Right ventricle myocardium inferior (tissue), 1 donor: ENCODE measurements at regions not wholly inside any gene's neighbourhood (a gene's known extent, or its start where the extent isn't known, plus 50 kb on each side); places are given as distances from the start of the nearest gene placed in this dataset.
"Not testable (repeated sequence)": the region's sequence is repeated elsewhere in the genome, so short reads cannot be mapped to it uniquely, and the experiment has no call there.

Experiments used
- ATAC-seq: fragments of 200-7000 bp; cut with Tn5 transposase; one replicate; pipeline ENCODE4 v1.9.1; 2020; ENCODE audit warnings: mild to moderate bottlenecking, moderate library complexity
- DNase-seq: peaks from one replicate; pipeline ENCODE4 v3.0.0; 2021; ENCODE audit errors: missing footprints
- intact Hi-C: fragments of 100-400 bp; cut with DNase I; formaldehyde crosslinking; loops from one replicate; pipeline ENCODE4 v1.11.0; 2022
- donor health status: DM: no; HTN: yes; CAD: no; lungs with severe emphysema.

DNA sequence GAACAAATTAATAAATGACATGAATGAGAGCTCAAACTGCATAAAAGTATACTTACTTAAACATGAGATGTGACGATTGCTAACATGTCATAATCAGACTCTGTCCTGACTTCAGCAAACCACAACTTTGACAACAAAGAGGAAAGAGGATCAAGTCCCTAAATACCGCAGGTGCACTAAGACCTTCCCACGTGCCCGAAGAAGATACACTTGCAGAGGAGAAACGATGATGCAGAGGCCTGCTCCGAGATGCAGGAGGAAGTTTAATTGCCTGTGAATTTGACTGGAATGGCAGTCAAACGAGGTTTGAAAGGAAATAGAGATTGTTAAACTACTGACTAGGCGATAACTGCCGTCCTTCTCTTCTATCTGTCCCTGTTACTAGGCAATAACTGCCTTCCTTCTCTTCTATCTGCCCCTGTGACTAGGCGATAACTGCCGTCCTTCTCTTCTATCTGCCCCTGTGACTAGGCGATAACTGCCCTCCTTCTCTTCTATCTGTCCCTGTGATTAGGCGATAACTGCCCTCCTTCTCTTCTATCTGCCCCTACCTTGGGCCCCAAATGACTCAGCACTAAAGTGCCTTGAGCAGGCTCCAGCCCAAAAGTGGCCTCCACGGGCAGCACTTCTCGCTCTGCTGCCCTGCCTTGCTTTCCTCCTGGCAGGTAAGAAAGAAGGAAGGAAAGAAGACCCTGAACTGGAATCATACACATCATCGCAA lies 2226.0 kb upstream of the DEFB115 start:
- ATAC-seq, intact Hi-C loops, DNase-seq: not testable (repeated sequence)

DNA sequence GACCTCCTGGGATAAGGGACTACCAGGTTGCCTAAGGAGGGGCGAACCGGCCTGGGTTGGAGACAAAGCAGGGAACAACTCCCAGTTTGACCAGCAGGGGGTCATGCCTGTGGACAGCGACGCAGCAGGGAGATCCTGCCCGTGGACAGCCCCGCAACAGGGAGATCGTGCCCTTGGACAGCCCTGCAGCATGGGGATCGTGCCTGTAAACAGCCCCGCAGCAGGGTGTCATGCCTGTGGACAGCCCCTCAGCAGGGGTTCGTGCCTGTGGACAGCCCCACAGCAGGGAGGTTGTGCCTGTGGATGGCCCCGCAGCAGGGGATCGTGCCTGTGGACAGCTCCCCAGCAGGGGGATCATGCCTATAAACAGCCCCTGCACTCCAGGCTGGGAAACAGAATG lies 2213.2 kb upstream of the DEFB115 start:
- intact Hi-C loops, ATAC-seq: not testable (repeated sequence)
- DNase-seq, result peak; percentile 62

DNA sequence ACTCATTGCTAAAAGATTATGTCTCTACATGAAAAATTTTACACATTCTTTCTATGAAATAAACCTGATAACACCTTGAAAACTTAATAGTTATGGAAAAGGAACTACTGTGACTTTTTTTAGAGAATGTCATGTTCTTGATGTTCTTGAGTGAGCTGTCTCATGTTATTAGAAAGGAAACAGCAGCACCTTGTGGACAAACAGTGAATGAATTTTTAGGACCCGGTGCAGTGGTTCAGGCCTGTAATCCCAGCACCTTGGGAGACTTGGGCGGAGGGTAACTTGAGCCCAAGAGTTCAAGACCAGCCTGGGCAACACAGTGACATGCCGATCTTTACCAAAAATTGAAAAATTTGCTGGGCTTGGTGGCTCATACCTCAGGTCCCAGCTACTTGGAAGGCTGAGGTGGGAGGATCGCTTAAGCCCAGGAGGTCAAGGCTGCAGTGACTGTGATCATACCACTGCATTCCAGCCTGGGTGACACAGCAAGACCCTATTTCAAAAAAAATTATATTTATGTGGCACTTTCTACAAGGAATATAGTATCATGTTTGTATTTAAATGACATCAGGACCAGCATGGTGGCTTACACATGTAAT lies 2207.4 kb upstream of the DEFB115 start:
- intact Hi-C loops, ATAC-seq, DNase-seq: not testable (repeated sequence)

DNA sequence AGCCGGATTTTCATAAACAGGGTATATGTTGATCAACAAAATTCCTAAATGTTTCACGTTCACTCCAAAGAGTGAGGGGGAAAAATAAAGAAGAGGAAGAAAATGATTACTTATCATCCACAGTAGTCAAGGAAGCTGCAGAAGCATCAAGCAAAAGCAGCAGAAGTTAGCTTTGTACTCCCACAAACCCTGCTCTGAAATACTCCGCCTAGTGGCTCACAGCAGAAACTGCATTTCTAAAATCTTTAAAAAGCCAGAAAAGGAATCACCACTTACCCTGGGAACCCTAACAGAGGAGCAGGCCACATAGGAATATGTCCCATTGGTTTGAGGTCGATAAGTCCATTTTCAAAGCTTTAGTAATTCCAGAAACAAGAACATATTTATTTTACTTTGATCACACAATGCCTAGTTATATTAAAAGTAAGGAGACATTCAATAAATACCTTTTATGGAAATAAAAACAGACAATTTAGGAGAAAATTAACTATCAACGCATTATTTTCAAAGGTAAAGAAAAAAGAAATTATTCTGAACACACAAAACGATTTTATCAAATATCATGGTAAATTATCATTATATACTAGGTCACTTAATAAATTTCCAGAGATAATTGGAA lies 2199.5 kb upstream of the DEFB115 start:
- DNase-seq, intact Hi-C loops, ATAC-seq: not testable (repeated sequence)

DNA sequence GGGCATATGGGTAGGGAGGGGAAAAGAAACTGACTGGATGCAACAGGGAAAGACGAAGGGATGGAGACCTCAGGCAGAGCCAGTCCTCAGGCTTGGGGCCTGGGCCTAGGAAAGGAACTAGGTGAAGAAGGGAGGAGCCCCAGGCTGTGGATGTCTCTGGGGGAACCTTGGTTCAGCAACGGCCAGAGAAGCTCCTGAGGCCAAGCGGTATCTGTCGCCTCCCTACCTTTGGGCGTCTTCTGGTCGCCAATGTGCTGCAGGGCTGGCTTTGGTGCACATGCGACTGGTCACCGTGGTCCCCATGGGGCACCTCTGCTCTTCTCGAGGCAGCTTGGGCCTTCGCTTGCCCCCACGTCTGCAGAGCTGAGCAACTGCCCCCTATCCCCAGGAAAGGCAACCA lies 2195.0 kb upstream of the DEFB115 start:
- ATAC-seq, intact Hi-C loops: not testable (repeated sequence)
- peak; percentile 44 for DNase-seq

DNA sequence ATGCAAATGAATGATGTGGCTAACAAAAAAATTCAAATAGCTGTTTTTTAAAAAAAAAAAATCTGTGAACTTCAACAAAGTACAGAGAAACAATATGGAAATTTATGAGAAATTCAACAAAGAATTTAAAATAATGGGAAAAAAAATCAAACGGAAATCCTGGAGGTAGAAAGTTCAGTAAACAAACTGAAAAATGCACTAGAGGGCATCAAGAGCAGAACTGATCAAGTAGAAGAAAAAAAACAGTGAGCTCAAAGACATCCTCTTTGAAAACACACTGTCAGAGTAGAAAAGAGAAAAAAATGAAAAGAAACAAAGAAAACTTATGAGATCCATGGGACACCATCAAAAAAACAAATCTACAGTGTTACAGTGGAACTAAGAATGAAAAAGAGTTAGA lies 2191.1 kb upstream of the DEFB115 start:
- intact Hi-C loops, ATAC-seq, DNase-seq: not testable (repeated sequence)

DNA sequence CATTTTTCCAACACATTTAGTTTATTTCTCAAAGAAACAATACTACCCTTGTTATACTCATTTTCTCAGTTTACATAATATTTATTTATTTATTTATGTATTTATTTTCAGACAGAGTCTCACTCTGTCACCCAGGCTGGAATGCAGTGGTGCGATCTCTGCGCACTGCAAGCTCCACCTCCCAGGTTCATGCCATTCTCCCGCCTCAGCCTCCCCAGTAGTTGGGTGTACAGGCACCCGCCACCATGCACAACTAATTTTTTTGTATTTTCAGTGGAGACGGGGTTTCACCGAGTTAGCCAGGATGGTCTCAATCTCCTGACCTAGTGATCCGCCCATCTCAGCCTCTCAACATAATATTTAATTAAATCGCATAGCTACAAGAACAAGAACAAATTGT lies 2183.8 kb upstream of the DEFB115 start:
- intact Hi-C loops, ATAC-seq, DNase-seq: not testable (repeated sequence)

DNA sequence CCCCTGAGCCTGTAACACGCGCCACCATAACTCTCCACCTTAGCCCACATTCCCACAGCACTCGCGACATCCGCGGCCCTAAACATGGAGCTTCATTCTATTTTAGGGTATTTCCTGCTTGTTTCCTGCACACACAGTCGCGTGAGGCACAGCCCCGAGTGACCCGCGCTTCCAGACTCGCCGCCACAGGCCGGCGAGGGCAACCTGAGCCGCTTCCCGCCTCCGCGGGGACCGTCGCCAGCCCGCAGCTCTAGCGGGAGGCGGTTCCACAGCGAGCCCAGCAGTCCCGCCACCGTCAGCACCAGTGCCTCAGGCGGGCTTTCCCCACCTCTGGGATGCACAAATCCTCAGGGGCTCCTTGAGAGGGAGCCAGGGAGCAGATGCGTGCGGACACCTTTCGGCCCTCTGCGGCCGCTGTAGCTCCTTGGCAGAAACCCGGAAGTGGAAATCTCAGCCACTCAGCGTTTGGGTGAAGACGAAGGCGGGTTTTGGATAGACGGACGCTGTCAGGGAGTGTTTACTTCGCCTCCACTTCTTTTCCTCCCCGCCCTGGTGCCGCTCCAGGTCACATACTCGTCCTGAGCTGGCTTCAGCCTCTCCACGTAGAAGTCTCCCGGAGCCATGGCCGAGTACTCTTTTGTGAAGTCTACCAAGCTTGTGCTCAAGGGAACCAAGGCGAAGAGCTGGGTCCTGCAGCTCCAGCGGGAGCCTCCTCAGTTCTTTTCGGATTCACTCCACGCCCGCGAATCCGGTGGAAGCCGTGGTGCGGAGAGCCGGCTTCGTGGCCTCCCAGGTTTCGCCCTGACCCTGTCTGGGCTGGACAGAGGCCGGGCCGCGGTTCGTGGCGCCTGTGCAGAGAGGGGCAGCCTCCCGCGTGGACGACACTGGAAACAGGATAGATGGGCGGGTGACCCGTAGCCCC lies 2177.4 kb upstream of the DEFB115 start:
- ATAC-seq, result peak; percentile 60
- DNase-seq, result peak; percentile 57
- intact Hi-C loops, result no loop called here

DNA sequence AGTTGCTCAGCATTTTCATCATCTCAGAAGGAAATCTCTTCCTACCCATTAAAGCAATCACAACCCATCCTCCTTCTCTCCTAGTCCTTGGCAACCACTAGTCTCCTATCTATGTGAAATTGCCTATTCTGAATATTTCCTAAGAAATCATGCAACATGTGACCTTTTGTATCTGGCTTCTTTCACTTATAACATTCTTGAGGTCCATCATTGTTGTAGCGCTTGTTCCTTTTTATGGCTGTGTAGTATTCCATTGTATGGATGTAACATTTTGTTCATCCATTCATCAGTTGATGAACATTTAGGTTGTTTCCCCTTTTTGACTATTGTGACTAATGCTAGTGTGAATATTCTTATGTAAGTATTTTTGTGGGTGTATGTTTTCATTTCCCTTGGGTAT lies 2175.8 kb upstream of the DEFB115 start:
- ATAC-seq, intact Hi-C loops, DNase-seq: not testable (repeated sequence)

DNA sequence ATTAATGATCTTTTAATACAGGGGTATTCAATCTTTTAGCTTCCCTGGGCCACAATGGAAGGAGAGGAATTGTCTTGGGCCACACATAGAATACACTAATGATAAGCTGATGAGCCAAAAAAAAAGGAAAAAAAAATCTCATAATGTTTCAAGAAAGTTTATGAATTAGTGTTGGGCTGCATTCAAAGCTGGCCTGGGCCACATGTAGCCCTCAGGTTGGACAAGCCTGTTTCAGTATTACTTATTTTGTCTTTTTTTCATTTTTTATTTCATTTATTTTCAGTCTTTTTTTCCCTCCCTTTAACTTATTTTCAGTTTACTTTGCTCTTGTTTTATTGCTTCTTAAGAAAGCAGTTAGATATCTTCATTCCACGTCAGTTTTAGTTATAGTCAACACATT lies 2171.8 kb upstream of the DEFB115 start:
- DNase-seq (no peak), ATAC-seq (no peak)
- intact Hi-C loops, result no loop called here

DNA sequence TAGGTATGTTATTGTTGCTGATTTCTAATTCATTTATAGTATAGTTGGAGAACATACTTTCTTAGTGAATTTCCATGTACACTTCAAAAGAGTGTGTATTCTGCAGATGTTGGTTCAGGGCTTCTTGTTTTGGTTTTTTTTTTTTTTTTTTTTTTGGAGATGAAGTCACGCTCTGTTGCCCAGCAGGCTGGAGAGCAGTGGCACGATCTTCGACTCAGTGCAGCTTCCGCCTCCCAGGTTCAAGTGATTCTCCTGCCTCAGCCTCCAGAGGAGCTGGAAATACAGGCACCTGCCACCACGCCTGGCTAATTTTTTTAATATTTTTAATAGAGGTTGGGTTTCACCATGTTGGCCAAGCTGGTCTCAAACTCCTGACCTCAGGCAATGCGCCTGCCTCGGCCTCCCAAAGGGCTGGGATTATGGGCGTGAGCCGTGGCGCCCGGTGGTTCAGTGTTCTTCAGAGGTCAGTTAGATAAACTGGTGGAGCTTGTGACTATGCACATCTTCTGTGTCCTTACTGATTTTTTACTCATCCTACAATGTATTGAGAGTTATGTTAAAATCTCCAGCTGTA lies 2171.2 kb upstream of the DEFB115 start:
- peak; percentile 64 for DNase-seq
- ATAC-seq, intact Hi-C loops: not testable (repeated sequence)

DNA sequence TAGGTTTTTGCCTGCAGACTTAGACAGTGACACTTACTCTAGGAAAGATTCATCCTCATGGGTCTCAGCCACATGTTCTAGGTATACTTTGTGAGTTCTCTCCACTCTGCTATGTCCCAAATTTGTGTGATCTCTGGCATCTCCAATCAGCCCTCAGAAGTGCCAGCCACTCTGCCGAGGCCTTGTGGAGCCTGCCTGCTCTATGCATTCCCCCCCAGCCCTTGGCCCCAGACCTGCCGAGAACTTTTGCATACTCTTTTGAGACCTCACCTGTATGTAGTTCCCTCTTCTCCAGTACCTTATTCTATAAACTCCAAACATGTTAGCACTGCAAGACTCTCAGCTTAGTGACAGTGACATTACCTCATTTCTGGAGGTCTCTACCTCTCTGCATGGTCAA lies 2170.5 kb upstream of the DEFB115 start:
- ATAC-seq (no peak), DNase-seq (no peak)
- intact Hi-C loops, result no loop called here

DNA sequence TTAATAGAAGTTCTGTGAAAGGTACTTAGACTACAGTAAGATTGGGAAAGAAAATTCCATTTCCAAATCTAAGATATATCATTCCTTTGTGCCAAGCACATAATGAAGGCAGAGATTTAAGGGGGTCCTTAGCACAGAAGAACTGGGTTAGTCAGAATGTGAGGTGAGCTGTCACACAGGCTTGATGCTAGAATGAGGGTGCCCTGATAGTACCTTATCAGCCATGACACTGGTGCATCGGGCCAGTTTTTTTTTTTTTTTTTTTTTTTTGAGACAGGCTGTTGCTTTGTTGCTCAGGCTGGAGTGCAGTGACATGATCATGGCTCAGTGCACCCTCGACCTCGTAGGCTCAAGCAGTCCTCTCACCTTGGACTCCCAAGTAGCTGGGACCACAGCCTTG lies 2169.6 kb upstream of the DEFB115 start:
- intact Hi-C loops, DNase-seq, ATAC-seq: not testable (repeated sequence)

DNA sequence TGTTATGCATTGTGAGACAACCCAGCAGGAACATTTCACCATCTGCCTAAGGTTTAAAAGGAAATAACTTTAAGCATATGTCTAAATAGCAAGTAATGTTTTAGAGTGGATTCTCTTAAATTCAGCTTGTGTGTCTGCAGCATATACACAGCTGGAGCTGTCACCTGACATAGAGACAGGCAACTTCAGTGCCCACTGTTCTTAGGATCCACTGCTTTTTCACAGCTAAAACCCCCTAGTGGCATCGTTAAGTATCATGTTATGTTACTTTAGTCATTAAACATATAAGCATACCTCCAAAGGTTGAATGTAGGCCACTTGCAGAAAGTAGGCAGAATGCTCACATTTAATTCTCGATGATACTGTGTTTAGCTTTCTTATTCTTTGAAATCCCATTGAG lies 2169.0 kb upstream of the DEFB115 start:
- intact Hi-C loops, ATAC-seq, DNase-seq: not testable (repeated sequence)

DNA sequence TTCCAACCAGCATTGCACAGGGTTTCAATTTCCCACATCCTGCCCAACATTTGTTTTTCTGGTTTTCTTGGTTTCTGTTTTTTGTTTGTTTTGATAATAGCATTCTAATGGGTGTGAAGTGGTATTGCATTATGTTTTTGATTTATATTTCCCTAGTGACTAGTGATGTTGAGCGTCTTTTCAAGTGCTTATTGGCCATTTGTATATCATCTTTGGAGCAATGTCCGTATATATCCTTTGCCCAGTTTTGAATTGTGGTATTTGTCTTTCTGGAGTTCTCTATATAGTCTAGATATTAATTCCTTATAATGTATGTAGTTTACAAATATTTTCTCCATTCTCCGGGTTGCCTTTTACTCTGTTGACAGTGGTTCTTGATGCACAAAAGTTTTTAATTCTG lies 2168.1 kb upstream of the DEFB115 start:
- DNase-seq, ATAC-seq, intact Hi-C loops: not testable (repeated sequence)

DNA sequence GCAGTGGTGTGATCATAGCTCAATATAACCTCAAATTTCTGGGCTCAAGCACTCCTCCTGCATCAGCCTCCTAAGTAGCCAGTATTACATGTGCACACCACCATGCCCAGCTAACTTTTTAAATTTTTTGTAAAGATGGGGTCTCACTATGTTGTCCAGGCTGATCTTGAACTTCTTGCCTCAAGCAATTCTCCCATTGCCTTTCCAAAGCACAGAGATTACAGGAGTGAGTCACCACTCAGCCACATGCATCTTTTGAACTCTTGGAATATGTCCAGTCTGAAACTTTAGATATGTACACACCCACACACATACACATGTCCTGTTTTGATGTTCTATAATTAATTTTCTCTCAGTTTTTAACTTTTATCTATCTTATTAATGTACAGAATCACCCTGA lies 2163.5 kb upstream of the DEFB115 start:
- ATAC-seq, DNase-seq, intact Hi-C loops: not testable (repeated sequence)

DNA sequence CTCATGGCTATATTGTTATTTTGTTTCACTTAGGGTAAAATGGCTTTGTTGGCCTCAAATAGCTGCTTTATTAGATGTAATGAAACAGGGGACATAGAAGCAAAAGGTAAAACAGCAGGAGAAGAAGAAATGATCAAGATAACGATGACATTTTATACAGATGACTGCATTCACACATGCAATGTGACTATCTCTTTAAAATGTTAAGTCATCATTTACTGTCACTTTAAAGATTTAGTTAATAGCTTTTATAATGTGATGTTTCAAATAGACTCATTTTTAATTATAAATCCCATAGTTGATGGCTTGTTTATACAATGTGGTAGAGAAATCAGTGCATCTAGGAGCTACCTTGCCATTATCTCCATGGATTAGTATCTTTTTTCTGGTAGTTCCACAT lies 2160.8 kb upstream of the DEFB115 start:
- DNase-seq, intact Hi-C loops: not testable (repeated sequence)

DNA sequence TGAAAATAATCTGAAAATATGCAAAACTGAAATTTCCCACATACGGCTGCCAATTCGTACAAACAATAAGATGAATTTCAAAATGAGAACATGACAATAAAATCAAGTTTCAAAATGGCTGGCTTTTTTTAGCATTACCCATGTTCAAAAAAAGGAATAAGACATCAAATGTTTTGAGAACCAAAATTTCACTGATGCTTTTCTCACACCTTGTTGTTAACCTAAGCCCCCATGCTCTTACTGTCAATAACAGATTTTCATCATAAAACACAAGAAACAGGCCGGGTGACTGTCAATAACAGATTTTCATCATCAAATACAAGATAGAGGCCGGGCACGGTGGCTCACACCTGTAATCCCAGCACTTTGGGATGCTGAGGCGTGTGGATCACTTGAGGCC lies 2149.6 kb upstream of the DEFB115 start:
- DNase-seq, ATAC-seq, intact Hi-C loops: not testable (repeated sequence)

More for the DNA sequence above, 2160.8 kb upstream of the DEFB115 start:
- not testable (repeated sequence) for ATAC-seq
